GM19351 (cell line): ENCODE measurements at regions not wholly inside any gene's neighbourhood (a gene's known extent, or its start where the extent isn't known, plus 50 kb on each side); places are given as distances from the start of the nearest gene placed in this dataset.
"Not testable (repeated sequence)": the region's sequence is repeated elsewhere in the genome, so short reads cannot be mapped to it uniquely, and the experiment has no call there.

Source experiments
- ATAC-seq: cut with Tn5 transposase; IDR thresholded peaks from one replicate; pipeline ENCODE4 v1.9.1; 2021; ENCODE audit warnings: mild to moderate bottlenecking, moderate library complexity; ENCODE audit not compliant: unreplicated experiment

DNA sequence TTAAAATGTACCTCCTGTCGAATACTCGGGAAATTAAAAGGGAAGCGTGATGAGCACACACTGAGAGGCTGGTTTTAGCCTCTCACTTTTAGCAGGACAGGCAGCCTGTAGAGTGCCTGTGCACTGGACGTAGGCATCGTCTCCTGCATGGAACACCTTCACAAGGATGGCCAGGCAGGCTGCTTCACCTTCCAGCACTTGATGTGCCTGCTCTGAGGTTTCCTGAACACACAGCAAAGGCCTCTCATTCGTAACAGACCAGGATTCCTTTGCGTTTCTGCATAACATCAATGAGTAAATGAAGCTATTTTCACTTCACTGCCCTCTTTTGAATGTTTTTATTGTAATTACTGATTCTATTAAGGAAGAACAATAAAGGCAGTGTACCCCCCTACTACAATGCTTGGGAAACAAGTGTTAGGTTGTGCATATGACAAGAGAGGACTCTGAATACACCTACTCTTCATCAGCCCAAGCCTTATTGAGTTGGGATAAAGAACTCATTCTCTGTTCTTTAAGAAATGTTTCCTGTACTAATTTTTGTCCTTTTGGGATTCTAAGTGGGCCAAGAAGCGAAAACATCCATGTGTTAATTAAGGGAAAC lies 1077.6 kb upstream of the FOXG1 start:
- ATAC-seq: no peak

DNA sequence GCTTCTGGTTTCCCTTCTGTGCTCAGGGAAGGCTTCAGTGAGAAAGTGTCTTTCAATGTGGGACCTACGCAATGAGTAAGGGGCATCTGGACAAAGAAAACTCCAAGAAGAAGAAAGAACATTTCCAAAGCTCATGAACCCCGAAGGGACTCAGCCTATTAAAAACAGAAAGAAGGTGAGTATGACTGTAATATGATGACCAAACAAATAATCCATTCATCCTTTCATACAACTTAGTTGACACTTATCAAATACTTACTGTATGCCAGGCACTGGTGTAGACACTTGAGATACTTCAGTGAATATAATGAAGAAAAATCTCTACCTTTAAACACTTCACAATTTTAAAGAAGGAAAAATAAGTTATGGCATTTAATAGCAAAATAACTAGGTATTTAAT lies 1054.2 kb upstream of the FOXG1 start:
- no peak for ATAC-seq

DNA sequence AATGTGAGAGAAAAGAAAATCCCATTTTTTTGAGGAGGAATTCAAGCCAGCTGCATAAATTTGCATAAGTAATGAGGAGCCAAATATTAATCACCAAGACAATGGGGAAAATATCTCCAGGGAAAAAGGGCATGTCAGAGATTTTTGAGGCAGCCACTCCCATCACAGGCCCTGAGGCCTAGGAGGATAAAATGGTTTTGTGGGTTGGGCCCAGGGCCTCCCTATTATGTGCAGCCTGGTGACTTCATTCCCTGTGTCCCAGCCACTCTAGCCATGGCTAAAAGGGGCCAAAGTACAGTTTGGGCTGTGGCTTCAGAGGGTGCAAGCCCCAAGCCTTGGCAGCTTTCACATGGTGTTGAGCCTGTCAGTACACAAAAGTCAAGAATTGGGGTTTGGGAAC lies 1051.0 kb upstream of the FOXG1 start:
- no peak for ATAC-seq

DNA sequence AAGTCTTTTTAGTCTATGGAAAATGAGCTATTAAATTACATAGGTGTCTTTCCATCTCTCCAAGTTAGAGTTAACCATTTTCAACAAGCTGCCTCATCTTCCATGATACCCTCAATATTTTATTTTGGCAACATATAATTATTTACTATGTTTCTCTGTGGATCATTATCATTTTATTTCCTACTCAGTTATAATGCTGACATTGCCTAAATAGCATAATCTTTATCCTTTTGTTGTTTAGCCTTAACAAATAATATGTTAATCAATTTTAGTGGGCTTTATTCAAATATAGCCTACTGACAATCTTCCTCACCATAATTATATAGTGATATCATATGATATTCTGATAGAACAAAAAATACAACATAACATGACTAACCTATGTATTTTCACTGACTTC lies 1044.8 kb upstream of the FOXG1 start:
- ATAC-seq: no peak

DNA sequence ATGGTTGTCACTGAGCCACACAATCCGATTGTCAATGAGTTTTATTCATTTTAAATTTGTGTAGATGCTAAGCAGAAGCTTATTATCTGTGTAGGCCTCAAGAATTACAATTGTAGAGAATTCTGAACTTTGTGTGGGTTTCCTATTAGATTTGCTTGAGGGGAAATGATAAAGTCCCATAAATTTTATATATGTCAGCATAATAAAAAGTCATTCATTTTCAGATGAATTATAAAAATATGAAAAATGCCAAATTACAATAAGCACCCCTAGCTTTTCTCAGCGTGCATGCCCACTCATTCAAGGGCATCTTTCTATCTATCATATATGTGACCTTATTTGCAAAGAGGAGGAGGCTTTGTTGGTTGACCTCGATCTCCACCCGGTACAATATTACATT lies 1041.1 kb upstream of the FOXG1 start:
- no peak for ATAC-seq

DNA sequence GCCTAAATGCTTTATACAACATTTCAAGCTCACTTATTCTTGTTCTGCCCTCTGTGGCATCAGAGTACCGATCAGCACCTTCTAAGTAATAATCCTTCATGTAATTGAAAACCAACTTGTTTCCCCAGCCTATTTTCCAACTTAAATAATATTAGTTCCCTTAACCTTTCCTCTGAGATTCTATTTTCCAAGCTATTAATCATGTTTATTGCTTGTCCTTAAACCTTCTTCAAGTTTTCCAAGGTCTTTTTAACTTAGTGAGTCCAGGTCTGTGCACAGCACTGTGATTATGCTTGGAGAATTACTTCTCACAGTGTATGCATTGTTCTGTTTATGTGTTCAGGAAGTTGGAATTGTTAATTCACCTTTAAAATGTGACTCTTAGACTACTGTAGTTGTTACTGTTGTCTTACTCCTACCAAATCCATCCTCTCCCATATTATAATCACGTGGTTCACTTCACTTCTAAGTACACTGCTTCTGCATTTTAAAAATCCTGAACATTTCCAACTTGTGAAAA lies 1039.3 kb upstream of the FOXG1 start:
- ATAC-seq: no peak

DNA sequence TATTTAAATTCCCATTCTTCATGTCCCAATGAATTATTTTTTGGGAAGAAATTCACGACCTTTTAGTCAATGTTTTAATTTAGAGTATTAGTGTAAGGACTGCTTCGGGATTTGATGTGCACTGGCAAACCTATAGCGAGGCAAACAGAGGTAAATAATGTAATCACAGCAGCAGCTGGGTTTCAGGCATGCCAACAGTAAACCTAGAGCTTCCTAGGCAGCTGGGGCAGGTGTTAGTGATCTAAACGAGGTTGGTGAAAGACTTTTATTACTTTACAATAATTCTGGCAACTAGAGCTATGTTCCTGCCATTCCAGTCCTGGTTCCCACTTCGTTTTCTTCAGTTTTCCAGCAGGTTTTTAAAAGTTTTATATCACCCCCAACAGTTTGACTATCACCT lies 1036.4 kb upstream of the FOXG1 start:
- ATAC-seq: no peak

DNA sequence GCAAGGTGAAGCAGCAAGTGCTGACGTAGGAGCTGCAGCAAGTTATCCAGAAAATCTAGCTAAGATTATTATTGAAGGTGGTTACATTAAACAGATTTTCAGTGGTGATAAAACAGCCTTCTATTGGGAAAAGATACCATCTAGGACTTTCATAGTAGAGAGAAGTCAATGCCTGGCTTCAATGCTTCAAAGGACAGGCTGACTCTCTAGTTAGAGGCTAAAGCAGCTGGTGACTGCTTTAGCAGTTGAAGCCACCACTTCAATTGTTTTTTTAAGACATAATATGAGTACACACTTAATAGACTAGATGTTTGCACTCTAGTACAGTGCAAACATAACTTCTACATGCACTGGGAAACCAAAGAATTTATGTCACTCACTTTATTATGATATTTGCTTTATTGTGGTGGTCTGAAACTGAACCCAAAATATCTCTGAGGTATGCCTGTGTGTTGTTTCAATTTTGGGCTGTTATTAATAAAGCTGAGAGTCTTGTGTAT lies 1026.9 kb upstream of the FOXG1 start:
- no peak for ATAC-seq

DNA sequence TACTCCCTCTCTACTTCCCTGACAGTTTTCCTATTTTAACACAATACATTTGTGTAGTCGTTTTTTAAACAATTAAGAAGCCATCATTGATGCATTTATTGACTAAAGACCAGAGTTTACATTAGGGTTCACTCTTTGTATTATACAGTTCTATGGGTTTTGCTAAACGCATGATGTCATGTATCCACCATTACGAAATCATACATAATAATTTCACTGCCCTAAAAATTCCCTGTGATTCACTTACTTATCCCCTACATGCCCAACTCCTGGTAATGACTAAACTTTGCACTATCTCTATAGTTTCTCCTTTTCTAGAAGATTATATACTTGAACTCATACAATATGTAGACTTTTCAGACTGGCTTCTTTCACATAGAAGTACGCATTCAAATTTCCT lies 1016.5 kb upstream of the FOXG1 start:
- no peak for ATAC-seq

DNA sequence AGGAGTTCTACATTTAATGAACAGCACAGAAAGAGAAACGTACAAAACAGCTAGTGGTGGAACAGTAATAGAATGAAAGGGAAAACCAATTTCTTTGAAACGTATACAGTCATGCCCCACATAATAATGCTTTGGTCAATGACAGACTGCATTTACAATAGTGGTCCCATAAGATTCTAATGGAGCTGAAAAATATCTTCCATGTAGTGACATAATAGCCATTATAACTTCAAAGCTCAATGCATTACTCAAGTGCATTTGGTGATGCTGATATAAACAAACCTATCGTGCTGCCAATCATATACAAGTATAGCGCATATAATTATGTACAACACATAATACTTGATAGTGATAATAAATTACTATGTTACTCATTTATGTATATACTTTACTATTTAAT lies 1008.9 kb upstream of the FOXG1 start:
- ATAC-seq: not testable (repeated sequence)

DNA sequence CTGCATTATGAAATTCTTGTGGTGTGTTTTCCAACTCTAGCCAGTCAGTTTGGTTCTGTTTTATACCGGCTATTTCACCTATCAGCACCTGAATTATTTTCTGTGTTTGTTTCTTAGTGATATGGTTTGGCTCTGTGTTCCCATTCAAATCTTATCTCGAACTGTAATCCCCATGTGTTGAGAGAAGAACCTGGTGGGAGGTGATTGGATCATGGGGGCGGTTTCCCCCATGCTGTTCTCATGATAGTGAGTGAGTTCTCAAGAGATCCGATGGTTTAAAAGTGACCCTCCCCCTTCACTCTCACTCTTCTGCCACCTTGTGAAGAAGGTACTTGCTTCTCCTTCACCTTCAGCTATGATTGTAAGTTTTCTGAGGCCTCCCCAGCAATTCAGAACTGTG lies 1006.2 kb upstream of the FOXG1 start:
- not testable (repeated sequence) for ATAC-seq

DNA sequence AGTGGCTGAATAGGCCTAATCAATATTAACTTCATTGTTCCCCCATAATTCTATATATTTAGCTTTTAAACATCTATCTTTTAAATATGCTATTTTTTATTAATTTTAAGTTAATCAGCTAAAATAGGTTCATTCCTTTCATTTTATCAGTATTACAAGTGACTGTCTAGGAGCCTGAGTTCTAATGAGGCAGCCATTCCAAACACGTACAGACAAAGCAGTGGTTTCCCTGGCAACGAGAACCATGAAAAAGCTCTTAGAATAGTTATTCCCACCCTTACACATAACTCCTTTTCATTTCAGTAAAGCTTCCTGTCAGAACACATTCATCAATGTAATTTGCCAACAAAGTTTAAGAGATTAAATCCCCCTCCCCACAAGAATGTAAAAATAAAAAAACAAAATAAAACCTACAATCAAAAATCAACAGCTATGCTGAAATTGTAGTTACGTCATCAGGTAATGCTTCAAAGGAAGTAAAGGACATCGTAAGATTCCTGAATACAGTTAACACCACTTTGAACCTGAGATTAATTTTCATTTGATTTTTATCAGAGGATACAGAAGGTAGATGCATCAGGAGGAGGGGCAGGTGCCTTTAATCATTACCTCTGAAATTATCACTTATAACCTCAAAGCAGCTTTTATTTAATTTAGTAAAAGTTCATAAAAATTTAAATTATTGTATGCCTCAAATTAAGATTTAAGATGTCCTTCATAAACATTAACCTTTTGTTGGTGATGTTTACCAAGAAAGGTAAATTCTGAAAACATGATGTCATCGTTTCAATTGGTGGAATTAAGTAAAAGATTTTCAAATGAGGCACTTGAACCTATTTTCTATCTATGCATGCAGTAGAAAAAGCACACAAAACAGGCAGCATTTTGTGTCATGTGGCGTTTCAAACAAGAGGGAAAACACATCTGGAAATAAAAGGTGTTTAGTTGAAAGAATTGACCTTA lies 967.2 kb upstream of the FOXG1 start:
- not testable (repeated sequence) for ATAC-seq

DNA sequence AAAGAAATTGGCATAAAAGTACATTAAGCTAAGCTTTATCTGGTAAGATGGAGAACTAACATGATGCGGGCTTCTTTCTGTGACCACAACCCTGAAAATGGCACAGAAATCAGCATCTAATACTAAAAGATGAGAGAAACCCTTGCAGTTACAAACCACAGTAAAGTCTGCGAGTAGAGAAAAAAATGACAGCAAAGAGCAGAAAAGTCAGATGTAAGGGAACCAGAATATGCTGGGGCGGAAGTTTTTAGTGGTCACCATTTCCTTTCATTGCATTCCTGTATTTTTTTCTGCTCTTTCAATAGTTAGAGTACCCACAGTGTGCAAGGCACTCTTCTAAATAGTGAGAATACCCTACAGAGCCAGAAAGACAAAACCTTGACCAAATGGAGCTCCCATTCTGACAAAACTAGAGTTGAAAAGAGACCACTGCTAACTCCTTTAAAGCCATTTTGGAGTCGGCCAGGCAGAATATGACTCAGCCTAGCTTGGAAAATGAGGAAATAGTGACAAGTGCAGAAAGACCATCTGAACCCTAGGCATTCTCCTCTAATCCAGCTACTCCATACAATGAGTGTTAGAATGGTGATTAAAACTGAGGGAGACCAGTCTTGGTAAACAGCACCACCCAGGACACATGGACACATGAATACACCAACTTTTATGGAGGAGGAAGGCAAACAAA lies 948.7 kb upstream of the FOXG1 start:
- not testable (repeated sequence) for ATAC-seq

DNA sequence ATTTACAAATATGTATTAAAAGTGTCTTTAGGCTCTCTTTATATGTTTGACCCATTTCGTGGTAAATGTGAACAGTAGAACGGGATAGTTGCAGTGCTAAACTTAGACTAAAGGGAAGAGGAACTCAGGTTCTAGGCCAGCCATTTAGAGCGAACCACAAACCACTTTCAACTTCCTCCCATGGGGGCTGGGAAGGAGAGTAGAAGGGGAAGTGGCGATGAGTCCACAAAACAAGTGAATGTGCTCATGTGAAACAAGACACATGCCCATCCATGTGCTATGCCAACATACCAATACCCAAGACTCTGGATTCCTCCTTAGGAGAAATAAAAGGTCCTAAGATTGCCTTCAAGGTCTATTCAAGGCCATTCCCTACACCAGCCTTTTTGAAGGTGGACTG lies 940.4 kb upstream of the FOXG1 start:
- not testable (repeated sequence) for ATAC-seq

DNA sequence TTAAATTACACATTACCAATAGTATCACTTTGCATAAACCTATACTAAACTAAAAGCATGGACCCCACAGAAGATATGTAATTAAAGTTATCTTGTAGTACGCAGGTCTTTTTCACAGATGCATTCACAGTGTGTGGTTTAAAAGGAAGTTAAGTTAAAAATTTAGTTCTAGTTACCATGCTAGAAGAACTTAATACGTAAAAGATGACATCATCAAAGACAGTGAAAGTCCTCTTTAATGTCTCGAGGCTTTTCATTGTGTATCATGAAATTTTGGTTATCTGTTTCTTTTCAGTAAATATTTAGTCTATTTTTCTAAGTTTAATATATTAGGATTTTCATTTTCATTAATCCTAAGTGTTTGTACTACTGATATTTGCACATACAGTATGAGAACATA lies 934.6 kb upstream of the FOXG1 start:
- ATAC-seq: not testable (repeated sequence)

DNA sequence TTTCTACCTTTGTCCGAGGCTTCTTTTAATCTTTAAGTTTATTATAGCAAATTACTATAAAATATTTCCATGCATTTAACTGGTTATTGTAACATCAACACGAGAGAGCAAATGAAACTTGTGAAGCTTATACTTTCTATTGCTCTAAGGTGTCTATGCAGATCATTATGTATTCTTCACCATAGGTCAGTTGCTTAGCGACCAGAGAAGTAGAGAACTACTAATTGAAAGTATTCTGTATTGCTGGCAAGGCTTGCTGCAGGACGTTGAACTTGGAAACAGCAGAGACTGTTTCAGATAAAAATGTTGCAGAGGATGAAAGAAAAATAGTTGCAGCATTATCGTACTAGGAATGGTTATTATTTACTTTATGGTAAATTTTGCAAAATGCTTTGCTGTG lies 933.6 kb upstream of the FOXG1 start:
- ATAC-seq: not testable (repeated sequence)

DNA sequence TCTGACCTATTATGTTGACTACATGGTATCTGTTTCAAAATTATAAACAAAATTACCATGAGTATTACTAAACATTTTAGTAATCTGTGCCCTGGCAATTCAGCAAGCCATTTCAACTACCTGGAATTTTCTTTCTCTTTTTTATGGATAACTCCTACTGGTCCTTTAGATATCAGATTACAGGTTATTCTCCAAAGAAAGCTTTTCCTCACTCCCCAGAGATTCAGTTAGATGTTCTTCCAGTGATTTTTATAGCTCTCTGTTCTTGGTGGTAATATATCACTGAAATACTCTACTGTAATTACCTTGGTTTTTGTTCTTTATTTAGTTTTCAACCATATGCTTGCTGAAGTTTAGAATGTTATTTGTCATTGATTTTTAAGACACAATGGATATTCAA lies 930.2 kb upstream of the FOXG1 start:
- ATAC-seq: no peak

DNA sequence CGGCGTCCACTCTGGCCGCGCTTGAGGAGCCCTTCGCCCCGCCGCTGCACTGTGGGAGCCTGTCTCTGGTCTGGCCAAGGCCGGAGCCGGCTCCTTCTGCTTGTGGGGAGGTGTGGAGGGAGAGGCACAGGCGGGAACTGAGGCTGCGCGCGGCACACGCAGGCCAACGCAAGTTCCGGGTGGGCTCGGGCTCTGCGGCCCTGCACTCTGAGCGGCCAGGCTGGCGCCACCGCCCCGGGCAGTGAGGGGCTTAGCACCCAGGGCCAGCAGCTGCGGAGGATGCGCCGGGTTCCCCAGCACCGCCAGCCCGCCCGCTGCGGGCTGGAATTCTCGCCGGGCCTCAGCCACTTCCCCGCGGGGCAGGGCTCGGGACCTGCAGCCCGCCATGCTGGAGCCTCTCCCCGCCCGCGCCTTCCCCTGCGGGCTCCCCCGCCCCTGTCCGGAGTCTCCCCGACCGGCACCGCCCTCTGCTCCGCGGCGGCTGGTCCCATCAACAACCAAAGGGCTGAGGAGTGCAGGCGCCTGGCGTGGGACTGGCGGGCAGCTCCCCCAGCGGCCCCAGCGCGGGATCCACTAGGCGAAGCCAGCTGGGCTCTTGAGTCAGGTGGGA lies 921.2 kb upstream of the FOXG1 start:
- ATAC-seq: no peak

DNA sequence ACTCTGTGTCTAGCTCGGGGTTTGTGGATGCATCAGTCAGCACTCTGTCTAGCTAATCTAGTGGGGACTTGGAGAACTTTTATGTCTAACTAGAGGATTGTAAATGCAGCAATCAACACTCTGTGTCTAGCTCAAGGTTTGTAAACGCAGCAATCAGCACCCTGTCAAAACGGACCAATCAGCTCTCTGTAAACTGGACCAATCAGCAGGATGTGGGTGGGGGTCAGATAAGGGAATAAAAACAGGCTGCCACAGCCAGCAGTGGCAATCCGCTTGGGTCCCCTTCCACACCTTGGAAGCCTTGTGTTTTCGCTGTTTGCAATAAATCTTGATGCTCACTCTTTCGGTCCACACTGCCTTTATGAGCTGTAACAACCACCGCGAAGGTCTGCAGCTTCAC lies 920.7 kb upstream of the FOXG1 start:
- ATAC-seq: no peak

DNA sequence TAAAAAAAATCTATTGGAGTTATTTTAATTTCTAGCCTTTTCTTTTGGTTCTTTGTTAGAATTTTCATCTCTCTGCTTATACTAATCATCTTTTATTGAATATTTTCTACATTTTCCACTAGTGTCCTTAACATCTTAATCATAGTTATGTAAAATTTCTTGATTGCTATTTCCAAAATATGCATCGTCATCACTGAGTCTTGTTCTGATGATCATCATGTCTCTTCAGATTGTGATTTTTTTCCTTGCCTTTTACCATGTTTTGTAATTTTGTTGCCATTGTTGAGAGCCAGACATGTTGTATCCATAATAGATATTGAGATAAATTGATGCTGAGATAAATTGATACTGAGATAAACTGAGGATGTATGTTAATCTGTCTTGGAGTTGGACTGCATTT lies 919.1 kb upstream of the FOXG1 start:
- ATAC-seq: not testable (repeated sequence)

DNA sequence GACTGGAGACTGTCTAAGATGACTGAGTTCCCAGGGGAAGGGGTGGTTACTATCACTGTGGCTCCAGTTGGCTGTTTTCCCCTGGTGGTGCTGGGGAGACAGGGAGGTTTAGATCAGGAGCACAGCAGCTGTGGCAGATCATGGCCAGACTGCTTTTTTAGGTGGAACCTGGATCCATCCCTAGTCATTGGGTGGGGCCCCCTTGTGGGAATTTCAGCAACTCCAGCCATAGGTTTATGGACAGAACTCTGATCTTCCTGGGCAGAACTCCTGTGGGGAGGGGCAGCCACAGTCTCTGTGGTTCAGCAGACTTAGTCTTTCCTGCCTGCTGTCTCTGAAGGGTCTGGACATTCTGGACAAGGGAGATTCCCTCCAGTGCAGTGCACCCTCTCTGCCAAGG lies 917.4 kb upstream of the FOXG1 start:
- not testable (repeated sequence) for ATAC-seq
